Sigmoid colon (tissue), 6 donors: ENCODE measurements at regions not wholly inside any gene's neighbourhood (a gene's known extent, or its start where the extent isn't known, plus 50 kb on each side); places are given as distances from the start of the nearest gene placed in this dataset.

Experiments used
- DNase-seq: peaks from one replicate; pipeline ENCODE4 v3.0.0-alpha.2; 2019
- H3K27ac ChIP-seq, 4 donors: fragments of 200-600 bp; sonication (generic); one replicate each; pipeline ENCODE4 v1.5.1; 2016 to 2019; ENCODE audit warnings: mild to moderate bottlenecking in 1 of 4
- H3K27me3 ChIP-seq, 3 donors: fragments of 200-600 bp; sonication (generic); one replicate each; pipeline ENCODE4 v1.5.1; 2019; ENCODE audit warnings: mild to moderate bottlenecking in 1 of 3
- H3K36me3 ChIP-seq, 4 donors: fragments of 200-600 bp; sonication (generic); one replicate each; pipeline ENCODE4 v1.5.1; 2016 to 2019
- H3K4me1 ChIP-seq, 4 donors: fragments of 200-600 bp; sonication (generic); one replicate each; pipeline ENCODE4 v1.5.1; 2017 to 2019
- H3K4me3 ChIP-seq, 4 donors: fragments of 200-600 bp; sonication (generic); one replicate each; pipeline ENCODE4 v1.5.1; 2017 to 2019; ENCODE audit warnings: mild to moderate bottlenecking in 2 of 4, moderate library complexity in 1 of 4
- H3K9me3 ChIP-seq, 4 donors: fragments of 200-600 bp in 3 of 4; sonication (generic) in 3 of 4; one replicate each; pipeline versions ENCODE4 v1.5.1 to v1.6.1; 2013 to 2019
- EP300 ChIP-seq, 4 donors: sonication (generic); formaldehyde crosslinking; IDR thresholded peaks; one replicate each; pipeline ENCODE4 v1.6.1; 2017; ENCODE audit warnings: antibody characterized with exemption in 4 of 4
- POLR2A ChIP-seq, 2 donors: fragments of 450-650 bp; IDR thresholded peaks; one replicate each; pipeline ENCODE4 v1.6.1; 2016; ENCODE audit warnings: antibody characterized with exemption in 2 of 2, mild to moderate bottlenecking in 2 of 2, moderate library complexity in 2 of 2
- POLR2AphosphoS5 ChIP-seq, 4 donors: sonication (generic); formaldehyde crosslinking; IDR thresholded peaks; one replicate each; pipeline ENCODE4 v1.6.1; 2017; ENCODE audit warnings: antibody characterized with exemption in 4 of 4
- WGBS, 2 donors: extraction: QIAGEN DNeasy Blood & Tissue Kit; methylation state at CpG; one replicate each; pipeline ENCODE4 v1.1.7; 2013; 5-methylcytosine and 5-hydroxymethylcytosine counted together
- intact Hi-C: fragments of 100-400 bp; cut with DNase I; formaldehyde crosslinking; loops from one replicate; pipeline ENCODE4 v1.15.1; 2023
- TF ChIP-seq, protein P1 (sequence below), 4 experiments: fragments of 450-650 bp in 3 of 4; fragments of 200-600 bp in 1 of 4; IDR thresholded peaks; one replicate each; pipeline ENCODE4 v1.5.1; 2016 to 2019; ENCODE audit warnings: antibody characterized with exemption in 4 of 4, mild to moderate bottlenecking in 3 of 4, moderate library complexity in 2 of 4
- donor health status: healthy with polysubstance abuse.
- donor health status: healthy.

GRCh38 chr5:29231154-29231553 is 1962.3 kb upstream of the CDH6 start:
- intact Hi-C loops: no loop called here
- no peaks in the 10 kb centered on the region for H3K9me3 ChIP-seq
- H3K27me3 ChIP-seq: no peaks in the 10 kb centered on the region
- DNase-seq: no peak
- H3K4me3 ChIP-seq: no peak overlapping the region
- WGBS, 2 donors: 49 to 75% methylated on average over 1 of the region's 1 CpG
- TF ChIP-seq, protein P1, sequence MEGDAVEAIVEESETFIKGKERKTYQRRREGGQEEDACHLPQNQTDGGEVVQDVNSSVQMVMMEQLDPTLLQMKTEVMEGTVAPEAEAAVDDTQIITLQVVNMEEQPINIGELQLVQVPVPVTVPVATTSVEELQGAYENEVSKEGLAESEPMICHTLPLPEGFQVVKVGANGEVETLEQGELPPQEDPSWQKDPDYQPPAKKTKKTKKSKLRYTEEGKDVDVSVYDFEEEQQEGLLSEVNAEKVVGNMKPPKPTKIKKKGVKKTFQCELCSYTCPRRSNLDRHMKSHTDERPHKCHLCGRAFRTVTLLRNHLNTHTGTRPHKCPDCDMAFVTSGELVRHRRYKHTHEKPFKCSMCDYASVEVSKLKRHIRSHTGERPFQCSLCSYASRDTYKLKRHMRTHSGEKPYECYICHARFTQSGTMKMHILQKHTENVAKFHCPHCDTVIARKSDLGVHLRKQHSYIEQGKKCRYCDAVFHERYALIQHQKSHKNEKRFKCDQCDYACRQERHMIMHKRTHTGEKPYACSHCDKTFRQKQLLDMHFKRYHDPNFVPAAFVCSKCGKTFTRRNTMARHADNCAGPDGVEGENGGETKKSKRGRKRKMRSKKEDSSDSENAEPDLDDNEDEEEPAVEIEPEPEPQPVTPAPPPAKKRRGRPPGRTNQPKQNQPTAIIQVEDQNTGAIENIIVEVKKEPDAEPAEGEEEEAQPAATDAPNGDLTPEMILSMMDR (IDR thresholded peaks at IDR 0.05): no peak
- TF ChIP-seq POLR2A (IDR thresholded peaks at IDR 0.05): no peak
- H3K4me1 ChIP-seq: peaks cover 0 to 7% (median 2%) of the 10 kb centered on the region in 4 donors
- no peak overlapping the region for H3K27ac ChIP-seq
- no peaks in the 10 kb centered on the region for H3K36me3 ChIP-seq

- 62 to 67% methylated on average over 3 of the region's 3 CpGs for WGBS, 2 donors
- peaks cover 0 to 4% (median 0%) of the 10 kb centered on the region in 4 donors for H3K9me3 ChIP-seq
- intact Hi-C loops: no loop called here
- TF ChIP-seq POLR2AphosphoS5 (IDR thresholded peaks at IDR 0.05) (no peak), POLR2A (IDR thresholded peaks at IDR 0.05) (no peak), EP300 (IDR thresholded peaks at IDR 0.05) (no peak)
- TF ChIP-seq, protein P1 (IDR thresholded peaks at IDR 0.05): no peak
- no peak overlapping the region for H3K27ac ChIP-seq
- H3K4me3 ChIP-seq: no peak overlapping the region
- no peaks in the 10 kb centered on the region for H3K36me3 ChIP-seq
- DNase-seq: no peak
- peaks cover 0 to 7% (median 2%) of the 10 kb centered on the region in 4 donors for H3K4me1 ChIP-seq
- no peaks in the 10 kb centered on the region for H3K27me3 ChIP-seq
Observed at GRCh38 chr5:29230591-29230990, 1962.9 kb upstream of the CDH6 start.

GRCh38 chr5:29229461-29229860 is 1964.0 kb upstream of the CDH6 start:
- WGBS, 2 donors: 85 to 88% methylated on average over 2 of the region's 2 CpGs
- no peak for TF ChIP-seq EP300 (IDR thresholded peaks at IDR 0.05)
- TF ChIP-seq POLR2A (IDR thresholded peaks at IDR 0.05): no peak
- TF ChIP-seq, protein P1 (IDR thresholded peaks at IDR 0.05): no peak
- no peak for TF ChIP-seq POLR2AphosphoS5 (IDR thresholded peaks at IDR 0.05)
- Histone ChIP-seq H3K27ac (no peak overlapping the region), H3K9me3 (peaks cover 0 to 4% (median 0%) of the 10 kb centered on the region in 4 donors), H3K4me3 (no peak overlapping the region), H3K36me3 (no peaks in the 10 kb centered on the region), H3K27me3 (no peaks in the 10 kb centered on the region), H3K4me1 (peaks cover 0 to 7% (median 2%) of the 10 kb centered on the region in 4 donors)
- no peak for DNase-seq
- intact Hi-C loops: no loop called here

GRCh38 chr5:29218138-29218537 is 1975.3 kb upstream of the CDH6 start:
- no peaks in the 10 kb centered on the region for H3K36me3 ChIP-seq
- no peak overlapping the region for H3K27ac ChIP-seq
- intact Hi-C loops: no loop called here
- TF ChIP-seq, protein P1 (IDR thresholded peaks at IDR 0.05): no peak
- no peak for TF ChIP-seq POLR2A (IDR thresholded peaks at IDR 0.05)
- TF ChIP-seq EP300 (IDR thresholded peaks at IDR 0.05): no peak
- no peak for DNase-seq
- H3K27me3 ChIP-seq: no peaks in the 10 kb centered on the region
- H3K4me3 ChIP-seq: no peak overlapping the region
- H3K4me1 ChIP-seq: no peaks in the 10 kb centered on the region
- no peaks in the 10 kb centered on the region for H3K9me3 ChIP-seq

GRCh38 chr5:29214839-29215238 is 1978.6 kb upstream of the CDH6 start:
- no peak for DNase-seq
- TF ChIP-seq EP300 (IDR thresholded peaks at IDR 0.05) (no peak), POLR2AphosphoS5 (IDR thresholded peaks at IDR 0.05) (no peak), POLR2A (IDR thresholded peaks at IDR 0.05) (no peak)
- TF ChIP-seq, protein P1 (IDR thresholded peaks at IDR 0.05): no peak
- H3K27me3 ChIP-seq: no peaks in the 10 kb centered on the region
- H3K27ac ChIP-seq: no peak overlapping the region
- 62 to 79% methylated on average over 1 of the region's 1 CpG for WGBS, 2 donors
- no peaks in the 10 kb centered on the region for H3K4me1 ChIP-seq
- no peaks in the 10 kb centered on the region for H3K36me3 ChIP-seq
- intact Hi-C loops: no loop called here
- H3K4me3 ChIP-seq: no peak overlapping the region
- no peaks in the 10 kb centered on the region for H3K9me3 ChIP-seq
